HAP-1 (cell line): ENCODE measurements at regions not wholly inside any gene's neighbourhood (a gene's known extent, or its start where the extent isn't known, plus 50 kb on each side); places are given as distances from the start of the nearest gene placed in this dataset.

Experiments
- DNase-seq, 2 experiments: peaks; one replicate each; pipeline ENCODE4 v3.0.0-alpha.2; 2016 to 2020; ENCODE audit warnings: low spot score in 2 of 2
- H3K27me3 ChIP-seq: fragments of 250-450 bp; sonication (Bioruptor Pico); 2 replicates; pipeline ENCODE4 v1.5.1; 2020; ENCODE audit warnings: low read depth, mild to moderate bottlenecking, moderate library complexity
- H3K36me3 ChIP-seq: fragments of 250-450 bp; sonication (Bioruptor Pico); replicated peaks from 2 replicates; pipeline ENCODE4 v1.5.1; 2020; ENCODE audit warnings: mild to moderate bottlenecking
- H3K4me1 ChIP-seq: fragments of 250-450 bp; sonication (Bioruptor Pico); 2 replicates; pipeline ENCODE4 v1.5.1; 2020; ENCODE audit warnings: mild to moderate bottlenecking
- H3K4me3 ChIP-seq: fragments of 250-450 bp; sonication (Bioruptor Pico); 2 replicates; pipeline ENCODE4 v1.5.1; 2020; ENCODE audit warnings: mild to moderate bottlenecking, moderate library complexity
- H3K9me3 ChIP-seq: fragments of 250-450 bp; sonication (Bioruptor Pico); 2 replicates; pipeline ENCODE4 v1.5.1; 2020; ENCODE audit warnings: mild to moderate bottlenecking, moderate library complexity
- in situ Hi-C: fragments of 300-500 bp; cut with MboI; formaldehyde crosslinking; loops from 3 replicates; pipeline ENCODE4 v1.14.3; 2020; ENCODE audit warnings: low sequenced_read_pairs, inconsistent platforms, mixed read lengths

GRCh38 chr5:93331863-93332262, 249.2 kb downstream of the NR2F1-AS1 start:
- no peaks in the 10 kb centered on the region for H3K36me3 ChIP-seq
- H3K4me3 ChIP-seq = no peak overlapping the region
- no peaks in the 10 kb centered on the region for H3K9me3 ChIP-seq
- in situ Hi-C loops = no loop called here
- DNase-seq = no peak
- H3K4me1 ChIP-seq = no peaks in the 10 kb centered on the region
- no peaks in the 10 kb centered on the region for H3K27me3 ChIP-seq

- DNase-seq = no peak
- H3K27me3 ChIP-seq = no peaks in the 10 kb centered on the region
- in situ Hi-C loops = no loop called here
- H3K4me3 ChIP-seq = no peak overlapping the region
- no peaks in the 10 kb centered on the region for H3K9me3 ChIP-seq
- no peaks in the 10 kb centered on the region for H3K36me3 ChIP-seq
- no peaks in the 10 kb centered on the region for H3K4me1 ChIP-seq
Observed at GRCh38 chr5:93331241-93331640, 249.8 kb downstream of the NR2F1-AS1 start.

- no peak for DNase-seq
- H3K27me3 ChIP-seq = no peaks in the 10 kb centered on the region
- in situ Hi-C loops = no loop called here
- no peak overlapping the region for H3K4me3 ChIP-seq
- no peaks in the 10 kb centered on the region for H3K4me1 ChIP-seq
- H3K9me3 ChIP-seq = no peaks in the 10 kb centered on the region
- no peaks in the 10 kb centered on the region for H3K36me3 ChIP-seq
Observed at GRCh38 chr5:93330506-93330905, 250.5 kb downstream of the NR2F1-AS1 start.

GRCh38 chr5:93329756-93330155, 251.3 kb downstream of the NR2F1-AS1 start:
- no peaks in the 10 kb centered on the region for H3K36me3 ChIP-seq
- in situ Hi-C loops = no loop called here
- H3K27me3 ChIP-seq = no peaks in the 10 kb centered on the region
- H3K4me3 ChIP-seq = no peak overlapping the region
- no peaks in the 10 kb centered on the region for H3K4me1 ChIP-seq
- H3K9me3 ChIP-seq = no peaks in the 10 kb centered on the region
- no peak for DNase-seq

- in situ Hi-C loops = no loop called here
- Histone ChIP-seq H3K36me3 (no peaks in the 10 kb centered on the region), H3K9me3 (no peaks in the 10 kb centered on the region), H3K4me3 (no peak overlapping the region), H3K4me1 (no peaks in the 10 kb centered on the region), H3K27me3 (no peaks in the 10 kb centered on the region)
- no peak for DNase-seq
Observed at GRCh38 chr5:93328833-93329232, 252.2 kb downstream of the NR2F1-AS1 start.

- in situ Hi-C loops = no loop called here
- DNase-seq = no peak
Observed at GRCh38 chr5:93327605-93328004, 253.4 kb downstream of the NR2F1-AS1 start.

GRCh38 chr5:93325946-93326345, 255.1 kb downstream of the NR2F1-AS1 start:
- in situ Hi-C loops = no loop called here
- DNase-seq = no peak
- H3K9me3 ChIP-seq = no peaks in the 10 kb centered on the region
- H3K4me1 ChIP-seq = no peaks in the 10 kb centered on the region
- H3K27me3 ChIP-seq = no peaks in the 10 kb centered on the region
- H3K36me3 ChIP-seq = no peaks in the 10 kb centered on the region
- H3K4me3 ChIP-seq = no peak overlapping the region

More at GRCh38 chr5:93327605-93328004, 253.4 kb downstream of the NR2F1-AS1 start:
- Histone ChIP-seq H3K4me1 (no peaks in the 10 kb centered on the region), H3K9me3 (no peaks in the 10 kb centered on the region), H3K27me3 (no peaks in the 10 kb centered on the region), H3K36me3 (no peaks in the 10 kb centered on the region), H3K4me3 (no peak overlapping the region)

- Histone ChIP-seq H3K4me1 (peaks cover 3% of the 10 kb centered on the region; the same call in 1 of the 2 replicates), H3K9me3 (no peaks in the 10 kb centered on the region), H3K27me3 (no peaks in the 10 kb centered on the region), H3K36me3 (no peaks in the 10 kb centered on the region), H3K4me3 (no peak overlapping the region)
- in situ Hi-C loops = no loop called here
- peak in 1 of 2 experiments; percentile 8 for DNase-seq
Observed at GRCh38 chr5:93322974-93323860, 257.8 kb downstream of the NR2F1-AS1 start.

- H3K4me3 ChIP-seq = no peak overlapping the region
- DNase-seq = peak; percentile 63
- H3K4me1 ChIP-seq = peaks cover 3% of the 10 kb centered on the region; the same call in 1 of the 2 replicates
- no peaks in the 10 kb centered on the region for H3K36me3 ChIP-seq
- no peaks in the 10 kb centered on the region for H3K27me3 ChIP-seq
- no peaks in the 10 kb centered on the region for H3K9me3 ChIP-seq
- in situ Hi-C loops = no loop called here
Observed at GRCh38 chr5:93320920-93321445, 260.0 kb downstream of the NR2F1-AS1 start.

- in situ Hi-C loops = no loop called here
- DNase-seq = no peak
- H3K4me1 ChIP-seq = no peaks in the 10 kb centered on the region
- no peak overlapping the region for H3K4me3 ChIP-seq
- H3K27me3 ChIP-seq = no peaks in the 10 kb centered on the region
- no peaks in the 10 kb centered on the region for H3K9me3 ChIP-seq
- H3K36me3 ChIP-seq = no peaks in the 10 kb centered on the region
Observed at GRCh38 chr5:93313672-93314071, 267.3 kb downstream of the NR2F1-AS1 start.

GRCh38 chr5:93311881-93312280, 269.1 kb downstream of the NR2F1-AS1 start:
- no peaks in the 10 kb centered on the region for H3K4me1 ChIP-seq
- in situ Hi-C loops = no loop called here
- DNase-seq = no peak
- H3K9me3 ChIP-seq = no peaks in the 10 kb centered on the region
- H3K4me3 ChIP-seq = no peak overlapping the region
- no peaks in the 10 kb centered on the region for H3K27me3 ChIP-seq
- no peaks in the 10 kb centered on the region for H3K36me3 ChIP-seq

GRCh38 chr5:93307557-93307956, 273.5 kb downstream of the NR2F1-AS1 start:
- no peaks in the 10 kb centered on the region for H3K36me3 ChIP-seq
- no peaks in the 10 kb centered on the region for H3K9me3 ChIP-seq
- in situ Hi-C loops = no loop called here

GRCh38 chr5:93305984-93306383, 275.0 kb downstream of the NR2F1-AS1 start:
- Histone ChIP-seq H3K4me1 (peaks cover 12% of the 10 kb centered on the region), H3K9me3 (no peaks in the 10 kb centered on the region), H3K4me3 (no peak overlapping the region), H3K36me3 (no peaks in the 10 kb centered on the region), H3K27me3 (no peaks in the 10 kb centered on the region)
- DNase-seq = no peak
- in situ Hi-C loops = no loop called here

More at GRCh38 chr5:93307557-93307956, 273.5 kb downstream of the NR2F1-AS1 start:
- no peak overlapping the region for H3K4me3 ChIP-seq
- no peaks in the 10 kb centered on the region for H3K27me3 ChIP-seq
- peaks cover 10% of the 10 kb centered on the region for H3K4me1 ChIP-seq
- DNase-seq = no peak

- H3K27me3 ChIP-seq = no peaks in the 10 kb centered on the region
- H3K36me3 ChIP-seq = no peaks in the 10 kb centered on the region
- peak; percentile 43 to 65 for DNase-seq
- no peak overlapping the region for H3K4me3 ChIP-seq
- no peaks in the 10 kb centered on the region for H3K9me3 ChIP-seq
- peaks cover 23% of the 10 kb centered on the region for H3K4me1 ChIP-seq
- in situ Hi-C loops = no loop called here
Observed at GRCh38 chr5:93304456-93305250, 276.4 kb downstream of the NR2F1-AS1 start.
